AG04450 (cell line): ENCODE measurements at regions not wholly inside any gene's neighbourhood (a gene's known extent, or its start where the extent isn't known, plus 50 kb on each side); places are given as distances from the start of the nearest gene placed in this dataset.
A peak's percentile ranks its signal among the peaks of the same experiment; 100 is the strongest.

Experiments
- CTCF ChIA-PET: fragments of 300-600, 350-600 bp; formaldehyde crosslinking; extraction: SDS; loops from one replicate; lab custom pipeline; 2022; ENCODE audit warnings: antibody characterized with exemption, inconsistent platforms; lab: Charles Lee
- POLR2A ChIA-PET: fragments of 350-600 bp; formaldehyde crosslinking; extraction: SDS; loops from one replicate; lab custom pipeline; 2021; ENCODE audit warnings: antibody characterized with exemption, inconsistent platforms; lab: Yijun Ruan, JAX
- DNase-seq: peaks from one replicate; pipeline ENCODE4 v3.0.0-alpha.2; 2011; ENCODE audit warnings: low read depth, low spot score
- H3K27ac ChIP-seq: one replicate; pipeline ENCODE4 v1.5.1; 2012; ENCODE audit warnings: low read depth, low read length, control low read depth
- H3K27me3 ChIP-seq: one replicate; pipeline ENCODE4 v1.6.0; 2012; ENCODE audit warnings: low read length; ENCODE audit not compliant: control insufficient read depth, insufficient read depth
- H3K4me3 ChIP-seq: 2 replicates; pipeline ENCODE4 v1.5.1; 2011; ENCODE audit warnings: mild to moderate bottlenecking, low read depth, low read length, control low read depth
- H3K9me3 ChIP-seq: 2 replicates; pipeline ENCODE4 v1.5.1; 2012; ENCODE audit warnings: low read length; ENCODE audit not compliant: control insufficient read depth, insufficient read depth
- CTCF ChIP-seq: IDR thresholded peaks from 2 replicates; pipeline ENCODE4 v1.5.1; 2011; ENCODE audit warnings: low read depth, low read length, control low read depth, inconsistent platforms

- CTCF ChIA-PET, result interaction anchor here (0.5 kb wide), 1 partner anchor 45 kb away, joined by 5 read pairs; no protein-coding TSS in a partner anchor
- DNase-seq, result no peak
- no peaks in the 10 kb centered on the region for H3K27me3 ChIP-seq
- H3K4me3 ChIP-seq, result no peak overlapping the region
- H3K9me3 ChIP-seq, result no peaks in the 10 kb centered on the region
- POLR2A ChIA-PET, result no interaction called here
- H3K27ac ChIP-seq, result no peak overlapping the region
- no peak for TF ChIP-seq CTCF
These were observed 513.0 kb upstream of the NAALADL2 start for GRCh38 chr3:174346141-174346540.

GRCh38 chr3:174346571-174346970 lies 512.6 kb upstream of the NAALADL2 start:
- TF ChIP-seq CTCF, result no peak
- POLR2A ChIA-PET, result no interaction called here

GRCh38 chr3:174347474-174348138 lies 511.5 kb upstream of the NAALADL2 start:
- ChIA-PET POLR2A (no interaction called here), CTCF (interaction anchor here (0.9 kb wide), 1 partner anchor 18 kb away, joined by 3 read pairs; no protein-coding TSS in a partner anchor)
- H3K27me3 ChIP-seq, result no peaks in the 10 kb centered on the region
- no peak for DNase-seq
- no peak overlapping the region for H3K4me3 ChIP-seq
- H3K9me3 ChIP-seq, result no peaks in the 10 kb centered on the region
- no peak overlapping the region for H3K27ac ChIP-seq
- TF ChIP-seq CTCF, result no peak

More at GRCh38 chr3:174346571-174346970, 512.6 kb upstream of the NAALADL2 start:
- no peaks in the 10 kb centered on the region for H3K9me3 ChIP-seq
- no peak for DNase-seq
- H3K27me3 ChIP-seq, result no peaks in the 10 kb centered on the region
- no peak overlapping the region for H3K27ac ChIP-seq
- H3K4me3 ChIP-seq, result no peak overlapping the region
- CTCF ChIA-PET, result interaction anchor here (0.5 kb wide), 1 partner anchor 46 kb away, joined by 5 read pairs; no protein-coding TSS in a partner anchor

- H3K27ac ChIP-seq, result no peak overlapping the region
- ChIA-PET CTCF (no interaction called here), POLR2A (no interaction called here)
- no peaks in the 10 kb centered on the region for H3K27me3 ChIP-seq
- DNase-seq, result no peak
- H3K4me3 ChIP-seq, result no peak overlapping the region
- no peaks in the 10 kb centered on the region for H3K9me3 ChIP-seq
- no peak for TF ChIP-seq CTCF
These were observed 506.9 kb upstream of the NAALADL2 start for GRCh38 chr3:174352227-174352626.

- TF ChIP-seq CTCF, result peak; percentile 23; the same call in 1 of the 2 replicates
- DNase-seq, result no peak
- Histone ChIP-seq H3K27me3 (no peaks in the 10 kb centered on the region), H3K27ac (no peak overlapping the region), H3K9me3 (no peaks in the 10 kb centered on the region), H3K4me3 (no peak overlapping the region)
- ChIA-PET CTCF (no interaction called here), POLR2A (no interaction called here)
These were observed 503.6 kb upstream of the NAALADL2 start for GRCh38 chr3:174355505-174355904.
